GM12874 (cell line): ENCODE measurements at regions not wholly inside any gene's neighbourhood (a gene's known extent, or its start where the extent isn't known, plus 50 kb on each side); places are given as distances from the start of the nearest gene placed in this dataset.

Source experiments
- CTCF ChIP-seq: IDR thresholded peaks from 2 replicates; pipeline ENCODE4 v1.5.1; 2011; ENCODE audit warnings: low read depth, mild to moderate bottlenecking, control low read depth, low read length, moderate library complexity; ENCODE audit not compliant: insufficient read depth

GRCh38 chr18:44602845-44603244 lies 77.8 kb upstream of the SETBP1 start:
- TF ChIP-seq CTCF, result no peak

GRCh38 chr18:44609181-44609941 lies 71.3 kb upstream of the SETBP1 start:
- no peak for TF ChIP-seq CTCF

GRCh38 chr18:44620812-44621211 lies 59.9 kb upstream of the SETBP1 start:
- no peak for TF ChIP-seq CTCF

- TF ChIP-seq CTCF, result no peak
Observed at GRCh38 chr18:44624052-44624451, 56.6 kb upstream of the SETBP1 start.

- TF ChIP-seq CTCF, result no peak
Observed at GRCh38 chr18:44625386-44625785, 55.3 kb upstream of the SETBP1 start.

GRCh38 chr18:44626236-44626635 lies 54.5 kb upstream of the SETBP1 start:
- TF ChIP-seq CTCF, result no peak

GRCh38 chr18:44626807-44627206 lies 53.9 kb upstream of the SETBP1 start:
- no peak for TF ChIP-seq CTCF
